Medulla oblongata (tissue), 1 donor: ENCODE measurements at regions not wholly inside any gene's neighbourhood (a gene's known extent, or its start where the extent isn't known, plus 50 kb on each side); places are given as distances from the start of the nearest gene placed in this dataset.

Source experiments
- DNase-seq: peaks from one replicate; pipeline ENCODE4 v3.0.0-alpha.2; 2015; ENCODE audit errors: extremely low spot score

GRCh38 chr5:167631191-167631590 lies 660.3 kb upstream of the WWC1 start:
- no peak for DNase-seq

- no peak for DNase-seq
Observed at GRCh38 chr5:167633114-167633513, 658.3 kb upstream of the WWC1 start.

GRCh38 chr5:167633931-167634341 lies 657.5 kb upstream of the WWC1 start:
- no peak for DNase-seq

GRCh38 chr5:167634432-167634831 lies 657.0 kb upstream of the WWC1 start:
- no peak for DNase-seq

GRCh38 chr5:167638816-167639215 lies 652.6 kb upstream of the WWC1 start:
- DNase-seq = no peak

- DNase-seq = no peak
Observed at GRCh38 chr5:167639273-167639672, 652.2 kb upstream of the WWC1 start.

GRCh38 chr5:167639766-167640165 lies 651.7 kb upstream of the WWC1 start:
- DNase-seq = no peak

GRCh38 chr5:167642181-167642580 lies 649.3 kb upstream of the WWC1 start:
- no peak for DNase-seq

GRCh38 chr5:167642779-167643517 lies 648.5 kb upstream of the WWC1 start:
- DNase-seq = no peak

- no peak for DNase-seq
Observed at GRCh38 chr5:167643631-167644280, 647.7 kb upstream of the WWC1 start.

GRCh38 chr5:167644619-167645018 lies 646.8 kb upstream of the WWC1 start:
- no peak for DNase-seq

- no peak for DNase-seq
Observed at GRCh38 chr5:167649471-167649870, 642.0 kb upstream of the WWC1 start.

- DNase-seq = no peak
Observed at GRCh38 chr5:167652690-167653089, 638.8 kb upstream of the WWC1 start.

- DNase-seq = no peak
Observed at GRCh38 chr5:167653645-167654106, 637.8 kb upstream of the WWC1 start.

GRCh38 chr5:167657016-167657415 lies 634.4 kb upstream of the WWC1 start:
- no peak for DNase-seq

GRCh38 chr5:167658889-167659288 lies 632.6 kb upstream of the WWC1 start:
- DNase-seq = no peak

- no peak for DNase-seq
Observed at GRCh38 chr5:167661605-167662004, 629.8 kb upstream of the WWC1 start.

- no peak for DNase-seq
Observed at GRCh38 chr5:167664222-167664804, 627.1 kb upstream of the WWC1 start.

- no peak for DNase-seq
Observed at GRCh38 chr5:167665841-167666375, 625.5 kb upstream of the WWC1 start.

GRCh38 chr5:167671176-167671575 lies 620.3 kb upstream of the WWC1 start:
- DNase-seq = no peak

- no peak for DNase-seq
Observed at GRCh38 chr5:167673942-167674341, 617.5 kb upstream of the WWC1 start.

GRCh38 chr5:167678481-167678880 lies 613.0 kb upstream of the WWC1 start:
- no peak for DNase-seq

- DNase-seq = no peak
Observed at GRCh38 chr5:167684251-167684650, 607.2 kb upstream of the WWC1 start.
